Thyroid gland (tissue), 4 donors: ENCODE measurements at regions not wholly inside any gene's neighbourhood (a gene's known extent, or its start where the extent isn't known, plus 50 kb on each side); places are given as distances from the start of the nearest gene placed in this dataset.

Source experiments
- DNase-seq, 2 donors: peaks; one replicate each; pipeline ENCODE4 v3.0.0-alpha.2; 2019
- H3K27ac ChIP-seq, 3 donors: fragments of 200-600 bp; sonication (generic); 1 replicate in 2 of 3; 2 replicates in 1 of 3; pipeline ENCODE4 v1.5.1; 2016 to 2019; ENCODE audit warnings: mild to moderate bottlenecking in 1 of 3, moderate library complexity in 1 of 3
- H3K27me3 ChIP-seq: fragments of 200-600 bp; sonication (generic); one replicate; pipeline ENCODE4 v1.5.1; 2019
- H3K36me3 ChIP-seq, 2 donors: fragments of 200-600 bp; sonication (generic); one replicate each; pipeline ENCODE4 v1.5.1; 2016 to 2019
- H3K4me1 ChIP-seq, 2 donors: fragments of 200-600 bp; sonication (generic); one replicate each; pipeline ENCODE4 v1.5.1; 2017 to 2019
- H3K4me3 ChIP-seq, 3 donors: fragments of 200-600 bp; sonication (generic); replicated peaks in 1 of 3; 1 replicate in 2 of 3; 2 replicates in 1 of 3; pipeline ENCODE4 v1.5.1; 2016; ENCODE audit warnings: mild to moderate bottlenecking in 1 of 3
- H3K9me3 ChIP-seq: fragments of 200-600 bp; sonication (generic); one replicate; pipeline ENCODE4 v1.5.1; 2017
- POLR2A ChIP-seq, 2 donors: fragments of 450-650 bp; IDR thresholded peaks; one replicate each; pipeline ENCODE4 v1.6.1; 2017; ENCODE audit warnings: antibody characterized with exemption in 2 of 2, mild to moderate bottlenecking in 2 of 2, moderate library complexity in 1 of 2
- WGBS, 2 donors: methylation state at CpG; one replicate each; pipeline ENCODE4 v1.1.5; 2017; 5-methylcytosine and 5-hydroxymethylcytosine counted together
- intact Hi-C: fragments of 100-400 bp; cut with DNase I; formaldehyde crosslinking; loops from one replicate; pipeline ENCODE4 v1.15.1; 2023
- TF ChIP-seq, protein P1 (sequence below), 6 experiments: fragments of 200-600 bp in 3 of 6; fragments of 450-650 bp in 3 of 6; sonication (generic) in 3 of 6; IDR thresholded peaks; one replicate each; pipeline ENCODE4 v1.5.1; 2016 to 2019; ENCODE audit warnings: antibody characterized with exemption in 6 of 6, mild to moderate bottlenecking in 2 of 6, inconsistent platforms in 1 of 6, moderate library complexity in 1 of 6

- TF ChIP-seq, protein P1, sequence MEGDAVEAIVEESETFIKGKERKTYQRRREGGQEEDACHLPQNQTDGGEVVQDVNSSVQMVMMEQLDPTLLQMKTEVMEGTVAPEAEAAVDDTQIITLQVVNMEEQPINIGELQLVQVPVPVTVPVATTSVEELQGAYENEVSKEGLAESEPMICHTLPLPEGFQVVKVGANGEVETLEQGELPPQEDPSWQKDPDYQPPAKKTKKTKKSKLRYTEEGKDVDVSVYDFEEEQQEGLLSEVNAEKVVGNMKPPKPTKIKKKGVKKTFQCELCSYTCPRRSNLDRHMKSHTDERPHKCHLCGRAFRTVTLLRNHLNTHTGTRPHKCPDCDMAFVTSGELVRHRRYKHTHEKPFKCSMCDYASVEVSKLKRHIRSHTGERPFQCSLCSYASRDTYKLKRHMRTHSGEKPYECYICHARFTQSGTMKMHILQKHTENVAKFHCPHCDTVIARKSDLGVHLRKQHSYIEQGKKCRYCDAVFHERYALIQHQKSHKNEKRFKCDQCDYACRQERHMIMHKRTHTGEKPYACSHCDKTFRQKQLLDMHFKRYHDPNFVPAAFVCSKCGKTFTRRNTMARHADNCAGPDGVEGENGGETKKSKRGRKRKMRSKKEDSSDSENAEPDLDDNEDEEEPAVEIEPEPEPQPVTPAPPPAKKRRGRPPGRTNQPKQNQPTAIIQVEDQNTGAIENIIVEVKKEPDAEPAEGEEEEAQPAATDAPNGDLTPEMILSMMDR (IDR thresholded peaks at IDR 0.05): no peak
- TF ChIP-seq POLR2A (IDR thresholded peaks at IDR 0.05): no peak
- H3K36me3 ChIP-seq: no peaks in the 10 kb centered on the region
- no peaks in the 10 kb centered on the region for H3K4me1 ChIP-seq
- no peak overlapping the region for H3K4me3 ChIP-seq
- no peak for DNase-seq
- H3K27me3 ChIP-seq: no peaks in the 10 kb centered on the region
- WGBS, 2 donors: 90 to 91% methylated on average over 2 of the region's 2 CpGs
- H3K27ac ChIP-seq: no peak overlapping the region
- no peaks in the 10 kb centered on the region for H3K9me3 ChIP-seq
- intact Hi-C loops: no loop called here
Measured at GRCh38 chr2:103847276-103847675, 1006.6 kb upstream of the POU3F3 start.

DNA sequence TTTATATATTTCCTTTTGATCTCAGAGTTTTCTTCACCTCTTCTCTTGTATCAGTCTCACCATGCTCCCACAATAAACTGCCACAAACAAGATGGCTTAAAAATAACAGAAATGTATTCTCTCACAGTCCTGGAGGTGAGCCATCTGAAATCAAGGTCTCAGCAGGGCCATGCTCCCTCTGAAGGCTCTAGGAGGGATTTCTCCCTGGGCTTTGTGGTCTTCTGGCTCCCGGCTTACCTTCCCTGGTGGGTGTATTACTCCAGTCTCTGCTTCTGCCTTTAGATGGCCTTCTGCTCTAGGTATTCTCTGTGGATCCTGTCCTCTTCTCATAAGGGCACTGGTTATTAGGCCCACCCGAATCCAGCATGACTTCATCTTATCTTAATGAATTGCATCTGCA is 994.7 kb upstream of the POU3F3 start:
- no peak for DNase-seq
- H3K36me3 ChIP-seq: no peaks in the 10 kb centered on the region
- H3K27ac ChIP-seq: no peak overlapping the region
- H3K27me3 ChIP-seq: no peaks in the 10 kb centered on the region
- WGBS, 2 donors: 84 to 87% methylated on average over 2 of the region's 2 CpGs
- intact Hi-C loops: no loop called here
- H3K4me3 ChIP-seq: no peak overlapping the region
- TF ChIP-seq, protein P1 (IDR thresholded peaks at IDR 0.05): no peak
- no peak for TF ChIP-seq POLR2A (IDR thresholded peaks at IDR 0.05)
- H3K4me1 ChIP-seq: no peaks in the 10 kb centered on the region
- H3K9me3 ChIP-seq: no peaks in the 10 kb centered on the region

- H3K27ac ChIP-seq: no peak overlapping the region
- H3K4me1 ChIP-seq: no peaks in the 10 kb centered on the region
- H3K4me3 ChIP-seq: no peak overlapping the region
- intact Hi-C loops: no loop called here
- no peak for DNase-seq
- no peaks in the 10 kb centered on the region for H3K27me3 ChIP-seq
- 86 to 87% methylated on average over 2 of the region's 2 CpGs for WGBS, 2 donors
- no peaks in the 10 kb centered on the region for H3K36me3 ChIP-seq
- H3K9me3 ChIP-seq: no peaks in the 10 kb centered on the region
- TF ChIP-seq, protein P1 (IDR thresholded peaks at IDR 0.05): no peak
- TF ChIP-seq POLR2A (IDR thresholded peaks at IDR 0.05): no peak
Measured at GRCh38 chr2:103860016-103860415, 993.9 kb upstream of the POU3F3 start.

DNA sequence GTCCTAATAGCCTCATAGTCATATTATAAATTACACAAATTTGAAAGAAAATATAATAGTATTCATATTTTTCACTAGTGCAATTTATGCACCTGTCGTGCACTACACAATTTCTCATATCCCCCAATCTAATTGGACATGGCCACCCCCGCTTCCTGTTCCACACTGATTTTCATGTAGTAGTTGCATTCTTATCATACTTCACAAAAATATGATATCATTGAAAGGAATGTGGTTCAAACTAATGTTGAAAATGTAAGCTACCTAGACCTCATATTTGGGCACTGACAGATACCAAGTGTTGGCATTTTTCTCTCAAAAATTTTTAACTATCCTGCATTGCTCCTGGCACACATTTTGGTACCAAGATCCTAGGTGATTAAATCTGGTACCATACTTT is 985.5 kb upstream of the POU3F3 start:
- intact Hi-C loops: no loop called here
- Histone ChIP-seq H3K36me3 (no peaks in the 10 kb centered on the region), H3K27me3 (no peaks in the 10 kb centered on the region), H3K4me3 (no peak overlapping the region), H3K4me1 (peaks cover 2 to 3% of the 10 kb centered on the region in 2 donors), H3K9me3 (no peaks in the 10 kb centered on the region), H3K27ac (no peak overlapping the region)
- no peak for TF ChIP-seq POLR2A (IDR thresholded peaks at IDR 0.05)
- TF ChIP-seq, protein P1 (IDR thresholded peaks at IDR 0.05): no peak
- DNase-seq: no peak
- WGBS, 2 donors: 91 to 92% methylated on average over 2 of the region's 2 CpGs

DNA sequence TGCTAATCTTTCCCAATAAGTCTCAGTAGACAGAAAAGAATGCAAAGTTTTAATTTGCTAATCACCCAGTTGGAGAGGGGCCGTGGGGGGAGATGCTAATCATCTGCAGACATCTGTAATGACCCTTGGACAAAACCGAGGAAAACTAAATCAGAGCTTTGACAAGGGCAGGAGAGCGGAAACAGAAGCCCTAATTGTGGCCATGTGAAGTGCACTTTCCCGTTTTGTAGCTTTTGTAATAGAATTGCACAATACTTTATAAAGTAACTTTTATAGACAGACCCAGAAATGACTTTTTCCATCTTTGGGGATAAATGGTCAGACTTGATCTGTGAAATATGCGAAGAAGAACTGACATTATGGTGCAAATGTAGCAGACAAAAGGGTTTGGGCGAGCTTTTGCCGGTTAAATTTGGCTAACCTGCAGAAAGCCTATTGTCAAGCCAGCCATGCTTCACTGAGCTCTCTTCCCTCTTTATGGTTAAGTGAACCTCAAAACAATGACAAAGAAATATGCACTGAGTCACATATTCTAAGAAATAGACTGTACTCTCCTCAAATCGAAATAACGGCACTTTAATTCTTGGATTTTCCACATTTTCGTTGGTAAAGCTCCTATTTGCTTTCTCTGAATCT is 980.1 kb upstream of the POU3F3 start:
- H3K27ac ChIP-seq: peak overlapping the region in 1 of 3 donors; percentile 13
- H3K27me3 ChIP-seq: no peaks in the 10 kb centered on the region
- TF ChIP-seq POLR2A (IDR thresholded peaks at IDR 0.05): no peak
- TF ChIP-seq, protein P1 (IDR thresholded peaks at IDR 0.05): no peak
- intact Hi-C loops: no loop called here
- peaks cover 3 to 7% of the 10 kb centered on the region in 2 donors for H3K4me1 ChIP-seq
- no peak overlapping the region for H3K4me3 ChIP-seq
- peak; percentile 9 to 41 for DNase-seq
- no peaks in the 10 kb centered on the region for H3K9me3 ChIP-seq
- WGBS, 2 donors: 20 to 26% methylated on average over 10 of the region's 10 CpGs
- H3K36me3 ChIP-seq: no peaks in the 10 kb centered on the region
